ENCODE measurements at regions not wholly inside any gene's neighbourhood (a gene's known extent, or its start where the extent isn't known, plus 50 kb on each side); places are given as distances from the start of the nearest gene placed in this dataset.

DNA sequence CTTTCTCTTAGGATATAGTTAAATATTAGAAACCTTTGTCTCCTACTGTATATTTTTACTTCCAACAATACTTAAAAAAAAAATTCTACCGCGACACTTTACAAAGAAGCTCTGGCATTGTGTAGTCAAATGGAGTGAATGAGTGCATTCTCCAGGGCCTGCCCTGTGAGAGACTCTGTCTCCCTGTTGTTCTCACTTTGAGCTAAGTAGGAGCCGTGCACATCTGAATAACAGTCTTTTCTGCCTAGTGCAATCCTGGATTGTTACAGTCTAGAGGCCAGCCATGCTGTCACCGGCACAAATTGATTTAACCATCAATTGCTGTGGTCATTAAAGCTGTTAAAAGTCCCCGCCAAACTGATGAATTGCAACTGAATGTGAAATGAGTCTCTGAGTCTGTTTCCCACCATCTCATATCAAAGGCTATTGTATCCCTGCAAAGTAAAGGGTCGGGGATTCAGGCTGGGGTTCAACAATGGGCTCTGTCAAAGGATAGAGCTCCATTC is 156.0 kb downstream of the RFPL4B start:
- H3K4me3 ChIP-seq (ENCODE audit: low read length) = no peak overlapping the region
- no peak for DNase-seq (ENCODE audit: low read depth)
- TF ChIP-seq, protein P1, sequence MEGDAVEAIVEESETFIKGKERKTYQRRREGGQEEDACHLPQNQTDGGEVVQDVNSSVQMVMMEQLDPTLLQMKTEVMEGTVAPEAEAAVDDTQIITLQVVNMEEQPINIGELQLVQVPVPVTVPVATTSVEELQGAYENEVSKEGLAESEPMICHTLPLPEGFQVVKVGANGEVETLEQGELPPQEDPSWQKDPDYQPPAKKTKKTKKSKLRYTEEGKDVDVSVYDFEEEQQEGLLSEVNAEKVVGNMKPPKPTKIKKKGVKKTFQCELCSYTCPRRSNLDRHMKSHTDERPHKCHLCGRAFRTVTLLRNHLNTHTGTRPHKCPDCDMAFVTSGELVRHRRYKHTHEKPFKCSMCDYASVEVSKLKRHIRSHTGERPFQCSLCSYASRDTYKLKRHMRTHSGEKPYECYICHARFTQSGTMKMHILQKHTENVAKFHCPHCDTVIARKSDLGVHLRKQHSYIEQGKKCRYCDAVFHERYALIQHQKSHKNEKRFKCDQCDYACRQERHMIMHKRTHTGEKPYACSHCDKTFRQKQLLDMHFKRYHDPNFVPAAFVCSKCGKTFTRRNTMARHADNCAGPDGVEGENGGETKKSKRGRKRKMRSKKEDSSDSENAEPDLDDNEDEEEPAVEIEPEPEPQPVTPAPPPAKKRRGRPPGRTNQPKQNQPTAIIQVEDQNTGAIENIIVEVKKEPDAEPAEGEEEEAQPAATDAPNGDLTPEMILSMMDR (conservative IDR thresholded peaks at IDR 0.05; ENCODE audit: low read depth, low read length) = no peak

DNA sequence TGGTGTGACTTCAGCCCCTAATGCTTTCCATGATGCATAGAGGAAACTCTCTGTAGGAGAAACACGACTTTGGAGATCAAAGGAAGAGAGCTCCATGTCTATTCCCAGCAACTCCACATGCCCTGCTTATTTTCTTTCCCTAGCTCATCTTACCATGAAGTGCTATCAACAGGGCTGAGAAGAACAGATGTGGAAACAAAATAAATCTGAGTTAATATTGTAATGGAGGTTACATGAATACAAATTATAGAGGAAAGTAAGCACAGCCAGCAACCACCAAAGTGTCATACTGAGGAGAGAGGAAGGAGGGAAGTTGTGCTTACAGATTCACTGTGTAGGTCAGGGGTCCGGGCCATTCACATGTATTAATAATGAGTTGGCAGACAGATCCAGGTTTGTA is 157.5 kb downstream of the RFPL4B start:
- no peak for DNase-seq (ENCODE audit: low read depth)
- no peak overlapping the region for H3K4me3 ChIP-seq (ENCODE audit: low read length)
- TF ChIP-seq, protein P1 (conservative IDR thresholded peaks at IDR 0.05; ENCODE audit: low read depth, low read length) = no peak

DNA sequence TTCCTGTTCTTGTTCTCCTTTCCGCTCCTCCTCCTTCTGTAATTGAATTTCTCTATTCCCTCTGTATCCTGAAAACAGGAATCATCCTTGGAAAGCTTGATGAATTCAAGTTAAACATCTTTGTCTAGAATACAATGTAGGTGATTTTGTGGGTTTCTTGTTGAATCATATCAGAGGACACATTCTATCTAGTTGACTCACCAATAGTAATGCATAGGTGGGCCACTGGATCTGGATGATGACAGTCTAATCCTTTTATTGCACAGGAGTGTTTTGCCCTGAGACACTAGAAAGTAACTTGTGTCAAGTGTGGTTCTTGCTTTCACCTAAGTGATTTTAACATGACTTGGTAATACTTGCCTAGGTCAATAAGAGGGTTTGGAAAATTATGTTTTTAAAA is 164.3 kb downstream of the RFPL4B start:
- DNase-seq (ENCODE audit: low read depth) = no peak
- no peak overlapping the region for H3K4me3 ChIP-seq (ENCODE audit: low read length)
- TF ChIP-seq, protein P1 (conservative IDR thresholded peaks at IDR 0.05; ENCODE audit: low read depth, low read length) = no peak

DNA sequence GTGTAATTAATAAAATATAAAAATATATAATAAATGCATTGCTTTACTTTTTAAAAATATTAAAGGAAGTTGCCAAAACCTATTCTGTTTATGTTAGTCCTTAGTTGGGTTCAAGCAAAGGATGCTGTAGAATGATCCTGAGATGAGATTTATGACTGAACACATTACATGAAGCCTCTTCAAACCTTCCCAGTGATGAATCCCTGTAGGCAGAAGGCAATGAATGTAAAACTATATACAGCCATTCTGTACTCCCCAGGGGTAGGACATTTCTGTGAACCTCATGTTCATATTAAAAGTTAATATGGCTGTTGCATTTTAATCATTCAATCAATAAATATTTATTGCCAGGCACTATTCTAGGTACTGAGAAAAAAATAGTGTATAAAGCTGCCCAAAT is 166.0 kb downstream of the RFPL4B start:
- no peak overlapping the region for H3K4me3 ChIP-seq (ENCODE audit: low read length)
- DNase-seq (ENCODE audit: low read depth) = no peak
- TF ChIP-seq, protein P1 (conservative IDR thresholded peaks at IDR 0.05; ENCODE audit: low read depth, low read length) = no peak

DNA sequence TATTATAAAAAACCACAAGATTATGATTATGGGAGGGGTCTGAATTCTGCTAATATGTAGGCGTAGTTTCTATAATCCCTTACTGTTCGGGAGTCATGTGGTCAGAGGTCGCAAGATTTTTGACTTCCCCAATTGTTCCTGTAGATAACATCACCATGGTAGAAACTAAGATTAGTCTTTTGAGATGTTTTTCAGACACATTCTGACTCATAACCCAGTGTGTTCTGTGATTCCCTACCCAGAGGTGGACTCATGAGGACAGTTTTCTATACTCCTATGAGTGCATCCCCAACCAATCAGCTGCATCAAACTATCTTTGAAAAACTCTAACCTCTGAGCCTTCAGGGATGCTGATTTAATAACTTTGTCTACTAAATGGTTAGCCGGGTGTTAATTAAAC is 175.5 kb downstream of the RFPL4B start:
- peak; percentile 50 for DNase-seq (ENCODE audit: low read depth)
- H3K4me3 ChIP-seq (ENCODE audit: low read length) = no peak overlapping the region
- TF ChIP-seq, protein P1 (conservative IDR thresholded peaks at IDR 0.05; ENCODE audit: low read depth, low read length) = no peak

DNA sequence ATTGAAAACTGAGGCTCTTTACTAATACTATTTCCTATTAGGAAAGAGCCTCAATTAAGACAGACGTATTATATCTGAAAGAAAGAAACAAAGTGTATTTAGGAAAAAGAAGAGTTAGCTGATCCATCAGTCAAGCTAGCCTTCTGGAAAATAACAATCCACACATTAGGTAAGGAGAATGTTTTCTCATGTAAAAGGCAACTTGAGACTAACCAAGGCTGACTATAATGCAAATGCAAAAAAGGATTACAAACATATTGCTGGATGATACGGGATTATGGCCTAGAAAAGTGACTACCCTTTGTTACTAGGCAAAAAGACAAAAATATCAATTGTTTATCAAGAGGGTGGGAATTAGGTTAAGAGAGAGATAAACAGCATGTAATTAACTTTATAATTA is 176.9 kb downstream of the RFPL4B start:
- no peak for DNase-seq (ENCODE audit: low read depth)
- TF ChIP-seq, protein P1 (conservative IDR thresholded peaks at IDR 0.05; ENCODE audit: low read depth, low read length) = no peak
- H3K4me3 ChIP-seq (ENCODE audit: low read length) = no peak overlapping the region

DNA sequence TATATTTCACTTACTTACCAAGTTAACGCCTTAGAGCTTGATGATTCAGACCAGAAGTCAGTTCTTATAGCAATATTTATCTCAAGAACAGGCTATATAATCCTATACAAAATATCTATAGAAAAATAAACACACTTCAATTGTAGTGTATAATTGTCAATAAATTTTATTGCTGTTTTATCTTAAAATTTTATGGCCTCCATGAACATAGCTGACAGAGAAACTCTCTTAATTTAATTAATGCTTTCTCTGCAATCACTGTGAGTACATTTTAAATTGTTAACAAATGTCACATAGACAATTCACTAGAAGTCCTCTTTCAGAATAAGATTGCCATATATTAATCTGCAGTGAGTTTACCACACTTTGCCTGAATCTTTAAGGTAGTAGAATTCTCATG is 178.6 kb downstream of the RFPL4B start:
- no peak for DNase-seq (ENCODE audit: low read depth)
- H3K4me3 ChIP-seq (ENCODE audit: low read length) = no peak overlapping the region
- TF ChIP-seq, protein P1 (conservative IDR thresholded peaks at IDR 0.05; ENCODE audit: low read depth, low read length) = no peak

Data from retinal pigment epithelial cell (primary cell).